GM12878 (cell line): ENCODE measurements at regions not wholly inside any gene's neighbourhood (a gene's known extent, or its start where the extent isn't known, plus 50 kb on each side); places are given as distances from the start of the nearest gene placed in this dataset.

Source experiments
- ATAC-seq: fragments of 200-7000 bp; cut with Tn5 transposase; 3 replicates; pipeline ENCODE4 v1.9.1; 2020; ENCODE audit warnings: mild to moderate bottlenecking, moderate library complexity
- BruUV-seq: library from RNA; stranded (reverse); fragments of 400-500 nt; replicated peaks from 2 replicates; lab custom pipeline; 2021; lab: Mats Ljungman, UMichigan
- CTCF ChIA-PET: fragments of 300-600 bp; sonication (Branson Sonifier 250); formaldehyde crosslinking; extraction: SDS; loops from one replicate; lab custom pipeline; 2021; ENCODE audit warnings: inconsistent platforms; lab: Yijun Ruan, JAX
- POLR2A ChIA-PET: fragments of 350-600 bp; formaldehyde crosslinking; extraction: SDS; loops from one replicate; lab custom pipeline; 2021; ENCODE audit warnings: inconsistent platforms; lab: Charles Lee
- RAD21 ChIA-PET: fragments of 300-600 bp; sonication (Branson Sonifier 250); formaldehyde crosslinking; loops from one replicate; lab custom pipeline; 2023; ENCODE audit warnings: antibody characterized with exemption; ENCODE audit not compliant: unreplicated experiment; lab: Charles Lee
- SMC1A ChIA-PET: fragments of 300-600 bp; sonication (Branson Sonifier 250); formaldehyde crosslinking; loops from one replicate; lab custom pipeline; 2023; ENCODE audit not compliant: unreplicated experiment, uncharacterized antibody; lab: Charles Lee
- DNase-seq: peaks from one replicate; pipeline ENCODE4 v3.0.0-alpha.2; 2011; ENCODE audit warnings: low read depth, low spot score
- FAIRE-seq: peaks from 3 replicates; lab custom pipeline; 2011; peaks lifted over from hg19 to GRCh38; lab: Jason Lieb, UNC
- H2AFZ ChIP-seq: 2 replicates; pipeline ENCODE4 v1.6.0; 2011; ENCODE audit warnings: low read depth, low read length, control low read depth; ENCODE audit not compliant: control insufficient read depth
- H3K27ac ChIP-seq: 2 replicates; pipeline ENCODE4 v1.5.1; 2011; ENCODE audit warnings: control low read depth; ENCODE audit not compliant: control insufficient read depth, insufficient read depth
- H3K27me3 ChIP-seq, 2 experiments: replicated peaks in 1 of 2; 2 replicates each; pipeline versions ENCODE4 v1.6.0 to v1.6.1; 2011; ENCODE audit warnings: low read length in 1 of 2; ENCODE audit not compliant: control insufficient read depth in 2 of 2, insufficient read depth in 2 of 2
- H3K36me3 ChIP-seq, 2 experiments: 2 replicates each; pipeline ENCODE4 v1.5.1; 2011; ENCODE audit warnings: low read length in 1 of 2; ENCODE audit not compliant: control insufficient read depth in 2 of 2, insufficient read depth in 2 of 2
- H3K4me1 ChIP-seq: 2 replicates; pipeline ENCODE4 v1.6.1; 2011; ENCODE audit warnings: mild to moderate bottlenecking, low read length, moderate library complexity, mixed read lengths; ENCODE audit not compliant: control insufficient read depth, insufficient read depth
- H3K4me2 ChIP-seq: 2 replicates; pipeline ENCODE4 v1.6.0; 2011; ENCODE audit warnings: control low read depth; ENCODE audit not compliant: control insufficient read depth, insufficient read depth
- H3K4me3 ChIP-seq: fragments of 200-600 bp; sonication (generic); 2 replicates; pipeline ENCODE4 v1.5.1; 2016
- H3K79me2 ChIP-seq: 2 replicates; pipeline ENCODE4 v1.6.0; 2011; ENCODE audit warnings: low read length; ENCODE audit not compliant: control insufficient read depth, insufficient read depth
- H3K9ac ChIP-seq: 2 replicates; pipeline ENCODE4 v1.8.0; 2011; ENCODE audit warnings: low read length, control low read depth, mixed read lengths; ENCODE audit not compliant: control insufficient read depth, insufficient read depth
- H3K9me3 ChIP-seq: replicated peaks from 3 replicates; pipeline ENCODE4 v1.5.1; 2011; ENCODE audit warnings: mild to moderate bottlenecking, low read length; ENCODE audit not compliant: control insufficient read depth, insufficient read depth
- H4K20me1 ChIP-seq: 2 replicates; pipeline ENCODE4 v1.6.0; 2011; ENCODE audit not compliant: control insufficient read depth, insufficient read depth
- HDAC2 ChIP-seq: fragments of 200-600 bp; sonication (generic); IDR thresholded peaks from 2 replicates; pipeline ENCODE4 v1.6.1; 2017
- PBX3 ChIP-seq: IDR thresholded peaks from 2 replicates; pipeline ENCODE4 v1.6.1; 2011; ENCODE audit warnings: mild to moderate bottlenecking, low read depth, low read length, moderate library complexity; ENCODE audit not compliant: insufficient replicate concordance
- RELA ChIP-seq: fragments of 450-650 bp; IDR thresholded peaks from 2 replicates; pipeline ENCODE4 v1.8.0; 2014; ENCODE audit warnings: borderline replicate concordance; ENCODE audit not compliant: partially characterized antibody
- SRF ChIP-seq, 2 experiments: IDR thresholded peaks; 2 replicates each; pipeline ENCODE4 v1.6.1; 2011; ENCODE audit warnings: low read depth in 2 of 2, low read length in 2 of 2, mild to moderate bottlenecking in 1 of 2, moderate library complexity in 1 of 2
- ZBTB4 ChIP-seq: fragments of 450-650 bp; formaldehyde crosslinking; IDR thresholded peaks from 2 replicates; pipeline ENCODE4 v1.4.0; 2022; ENCODE audit warnings: mild to moderate bottlenecking, moderate library complexity
- WGBS: methylation state at CpG from one replicate; pipeline ENCODE4 v1.1.6; 2016; ENCODE audit warnings: low lambda C conversion rate; ENCODE audit not compliant: insufficient replicate concordance, insufficient coverage; ENCODE audit errors: missing lambda C conversion rate; 5-methylcytosine and 5-hydroxymethylcytosine counted together
- in situ Hi-C: fragments of 300-500 bp; cut with MboI; formaldehyde crosslinking; loops from 9 replicates; pipeline ENCODE4 v1.14.3; 2018; ENCODE audit warnings: mixed read lengths
- intact Hi-C: fragments of 100-400 bp; cut with micrococcal nuclease; formaldehyde crosslinking; loops from one replicate; pipeline ENCODE4 v1.14.2; 2022; ENCODE audit not compliant: unreplicated experiment

GRCh38 chr11:130761560-130762220 is 154.6 kb downstream of the SNX19 start:
- Histone ChIP-seq H4K20me1 (no peaks in the 10 kb centered on the region), H3K36me3 (no peaks in the 10 kb centered on the region), H3K27ac (no peak overlapping the region)
- intact Hi-C loops: no loop called here
- BruUV-seq: no TSS peak
- TF ChIP-seq PBX3 (no peak), RELA (no peak), SRF (IDR thresholded peaks at IDR 0.05; ENCODE audit: low read depth in 2 of 2, low read length in 2 of 2) (no peak), HDAC2 (no peak), ZBTB4 (CRISPR knock-in tag) (no peak)
- TF ChIP-seq, all 136 proteins: peak for 0
- in situ Hi-C loops: no loop called here
- ChIA-PET SMC1A (interaction anchor here (2.2 kb wide), 1 partner anchor 13 kb away, joined by 5 read pairs; no protein-coding TSS in a partner anchor), RAD21 (no interaction called here), CTCF (no interaction called here), POLR2A (no interaction called here)
- Histone ChIP-seq H3K9ac (no peak overlapping the region), H3K4me1 (peaks cover 9% of the 10 kb centered on the region), H3K4me3 (no peak overlapping the region), H3K4me2 (no peak overlapping the region), H2AFZ (no peak overlapping the region), H3K9me3 (no peaks in the 10 kb centered on the region; the same call in 2 of the 3 replicates), H3K79me2 (no peaks in the 10 kb centered on the region), H3K27me3 (no peaks in the 10 kb centered on the region)
- FAIRE-seq (no peak), ATAC-seq (no peak), DNase-seq (no peak)
- WGBS: 2% methylated on average over 3 of the region's 3 CpGs
